ENCODE measurements at regions not wholly inside any gene's neighbourhood (a gene's known extent, or its start where the extent isn't known, plus 50 kb on each side); places are given as distances from the start of the nearest gene placed in this dataset.

DNA sequence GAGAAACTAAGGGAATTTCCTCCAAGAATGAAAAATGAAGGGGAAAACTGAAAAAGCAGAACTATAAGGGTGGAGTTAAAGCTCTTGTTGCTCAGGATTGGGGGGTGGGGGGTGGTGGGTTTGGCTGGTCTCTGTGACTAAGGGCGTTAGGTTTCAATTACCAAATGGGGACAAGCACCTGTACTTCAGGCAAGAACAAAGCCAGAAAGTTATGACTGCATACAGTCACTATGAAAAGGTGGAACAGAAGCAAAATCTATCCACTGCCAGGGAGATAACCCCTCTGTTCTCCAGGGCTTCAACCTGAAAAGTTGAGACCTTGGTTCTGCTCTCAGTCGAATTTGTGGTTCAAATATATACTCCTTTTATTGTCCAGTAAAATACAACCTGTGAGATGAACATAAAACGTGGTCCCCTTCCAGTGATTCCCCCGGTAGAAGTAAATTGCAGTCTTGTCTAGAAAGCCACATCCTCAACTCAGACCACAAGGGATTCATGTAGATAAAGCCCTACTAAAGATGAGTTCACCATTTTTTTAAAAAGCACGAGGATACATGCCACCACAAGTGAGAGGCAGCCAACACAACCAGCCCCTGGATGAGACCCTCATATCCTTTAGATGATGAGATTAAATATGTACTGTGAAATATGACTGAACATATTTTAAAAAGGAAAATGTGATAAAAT lies 257.1 kb upstream of the RPS6KA3 start (continued):
- TF ChIP-seq, protein P1, sequence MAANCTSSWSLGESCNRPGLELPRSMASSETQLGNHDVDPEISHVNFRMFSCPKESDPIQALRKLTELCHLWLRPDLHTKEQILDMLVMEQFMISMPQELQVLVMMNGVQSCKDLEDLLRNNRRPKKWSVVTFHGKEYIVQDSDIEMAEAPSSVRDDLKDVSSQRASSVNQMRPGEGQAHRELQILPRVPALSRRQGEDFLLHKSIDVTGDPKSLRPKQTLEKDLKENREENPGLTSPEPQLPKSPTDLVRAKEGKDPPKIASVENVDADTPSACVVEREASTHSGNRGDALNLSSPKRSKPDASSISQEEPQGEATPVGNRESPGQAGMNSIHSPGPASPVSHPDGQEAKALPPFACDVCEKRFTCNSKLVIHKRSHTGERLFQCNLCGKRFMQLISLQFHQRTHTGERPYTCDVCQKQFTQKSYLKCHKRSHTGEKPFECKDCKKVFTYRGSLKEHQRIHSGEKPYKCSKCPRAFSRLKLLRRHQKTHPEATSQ (tag by site-specific recombination; IDR thresholded peaks at IDR 0.05), result no peak
- no peak for TF ChIP-seq ZNF555 (tag by site-specific recombination; conservative IDR thresholded peaks at IDR 0.05)
- TF ChIP-seq, protein P2, sequence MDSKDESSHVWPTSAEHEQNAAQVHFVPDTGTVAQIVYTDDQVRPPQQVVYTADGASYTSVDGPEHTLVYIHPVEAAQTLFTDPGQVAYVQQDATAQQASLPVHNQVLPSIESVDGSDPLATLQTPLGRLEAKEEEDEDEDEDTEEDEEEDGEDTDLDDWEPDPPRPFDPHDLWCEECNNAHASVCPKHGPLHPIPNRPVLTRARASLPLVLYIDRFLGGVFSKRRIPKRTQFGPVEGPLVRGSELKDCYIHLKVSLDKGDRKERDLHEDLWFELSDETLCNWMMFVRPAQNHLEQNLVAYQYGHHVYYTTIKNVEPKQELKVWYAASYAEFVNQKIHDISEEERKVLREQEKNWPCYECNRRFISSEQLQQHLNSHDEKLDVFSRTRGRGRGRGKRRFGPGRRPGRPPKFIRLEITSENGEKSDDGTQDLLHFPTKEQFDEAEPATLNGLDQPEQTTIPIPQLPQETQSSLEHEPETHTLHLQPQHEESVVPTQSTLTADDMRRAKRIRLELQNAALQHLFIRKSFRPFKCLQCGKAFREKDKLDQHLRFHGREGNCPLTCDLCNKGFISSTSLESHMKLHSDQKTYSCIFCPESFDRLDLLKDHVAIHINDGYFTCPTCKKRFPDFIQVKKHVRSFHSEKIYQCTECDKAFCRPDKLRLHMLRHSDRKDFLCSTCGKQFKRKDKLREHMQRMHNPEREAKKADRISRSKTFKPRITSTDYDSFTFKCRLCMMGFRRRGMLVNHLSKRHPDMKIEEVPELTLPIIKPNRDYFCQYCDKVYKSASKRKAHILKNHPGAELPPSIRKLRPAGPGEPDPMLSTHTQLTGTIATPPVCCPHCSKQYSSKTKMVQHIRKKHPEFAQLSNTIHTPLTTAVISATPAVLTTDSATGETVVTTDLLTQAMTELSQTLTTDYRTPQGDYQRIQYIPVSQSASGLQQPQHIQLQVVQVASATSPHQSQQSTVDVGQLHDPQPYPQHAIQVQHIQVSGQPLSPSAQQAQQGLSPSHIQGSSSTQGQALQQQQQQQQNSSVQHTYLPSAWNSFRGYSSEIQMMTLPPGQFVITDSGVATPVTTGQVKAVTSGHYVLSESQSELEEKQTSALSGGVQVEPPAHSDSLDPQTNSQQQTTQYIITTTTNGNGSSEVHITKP (tag by site-specific recombination; IDR thresholded peaks at IDR 0.05), result no peak
- TF ChIP-seq ZNF184 (tag by site-specific recombination; IDR thresholded peaks at IDR 0.05), result no peak
- no peak for TF ChIP-seq ZNF621 (tag by site-specific recombination; IDR thresholded peaks at IDR 0.05)
- TF ChIP-seq, protein P3, sequence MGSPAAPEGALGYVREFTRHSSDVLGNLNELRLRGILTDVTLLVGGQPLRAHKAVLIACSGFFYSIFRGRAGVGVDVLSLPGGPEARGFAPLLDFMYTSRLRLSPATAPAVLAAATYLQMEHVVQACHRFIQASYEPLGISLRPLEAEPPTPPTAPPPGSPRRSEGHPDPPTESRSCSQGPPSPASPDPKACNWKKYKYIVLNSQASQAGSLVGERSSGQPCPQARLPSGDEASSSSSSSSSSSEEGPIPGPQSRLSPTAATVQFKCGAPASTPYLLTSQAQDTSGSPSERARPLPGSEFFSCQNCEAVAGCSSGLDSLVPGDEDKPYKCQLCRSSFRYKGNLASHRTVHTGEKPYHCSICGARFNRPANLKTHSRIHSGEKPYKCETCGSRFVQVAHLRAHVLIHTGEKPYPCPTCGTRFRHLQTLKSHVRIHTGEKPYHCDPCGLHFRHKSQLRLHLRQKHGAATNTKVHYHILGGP (tag by site-specific recombination; IDR thresholded peaks at IDR 0.05), result no peak
- no peak for TF ChIP-seq ZNF16 (tag by site-specific recombination; IDR thresholded peaks at IDR 0.05; ENCODE audit: low read depth)
- no peak for TF ChIP-seq ZXDB (tag by site-specific recombination; IDR thresholded peaks at IDR 0.05)
- TF ChIP-seq MEIS1 (CRISPR knock-in tag; IDR thresholded peaks at IDR 0.05; ENCODE audit: borderline replicate concordance), result no peak
- no peak for TF ChIP-seq ZSCAN16 (tag by site-specific recombination; IDR thresholded peaks at IDR 0.05)

DNA sequence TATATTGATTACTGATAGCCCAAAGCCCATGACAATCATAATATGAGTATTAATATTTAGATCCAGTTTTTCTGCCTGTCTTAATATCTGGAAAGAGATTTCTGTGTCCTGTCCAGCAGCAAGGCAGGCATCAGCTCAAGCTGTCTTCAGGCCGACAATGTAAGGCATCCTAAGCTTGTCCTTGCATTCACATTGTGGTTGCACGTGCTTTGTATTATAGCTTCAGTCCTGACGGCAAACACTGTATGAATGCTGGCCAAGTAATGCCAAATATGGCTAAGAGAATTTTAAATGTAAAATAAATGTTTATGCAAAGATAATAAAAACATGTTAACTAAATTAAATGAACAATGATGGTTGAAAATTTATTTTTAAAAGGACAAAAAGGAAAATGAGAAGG lies 255.7 kb upstream of the RPS6KA3 start:
- ChIA-PET CTCF (interaction anchor here (0.6 to 1.8 kb wide), 2 partner anchors 10 to 1120 kb away, joined by 3 to 6 read pairs; no protein-coding TSS in a partner anchor), POLR2A (no interaction called here)
- Histone ChIP-seq H3K9me3 (ENCODE audit: control insufficient read depth, insufficient read depth, low read depth, low read length) (no peaks in the 10 kb centered on the region), H3K36me3 (ENCODE audit: control insufficient read depth in 2 of 2, insufficient read depth in 1 of 2, low read length in 2 of 2) (no peaks in the 10 kb centered on the region), H3K27ac (ENCODE audit: extremely low read depth, low read depth, low read length) (no peak overlapping the region), H3K4me1 (ENCODE audit: control insufficient read depth, insufficient read depth, low read length) (no peaks in the 10 kb centered on the region), H3K4me3 (ENCODE audit: low read depth, low read length) (no peak overlapping the region)
- TF ChIP-seq WT1 (tag by site-specific recombination; IDR thresholded peaks at IDR 0.05) (no peak), ZNF610 (tag by site-specific recombination; IDR thresholded peaks at IDR 0.05; ENCODE audit: borderline replicate concordance) (no peak), ZNF350 (tag by site-specific recombination; IDR thresholded peaks at IDR 0.05) (no peak), ZNF768 (tag by site-specific recombination; IDR thresholded peaks at IDR 0.05) (no peak), KLF16 (tag by site-specific recombination; IDR thresholded peaks at IDR 0.05) (no peak), ZNF48 (tag by site-specific recombination; IDR thresholded peaks at IDR 0.05) (no peak), MEIS1 (CRISPR knock-in tag; IDR thresholded peaks at IDR 0.05; ENCODE audit: borderline replicate concordance) (no peak), GLIS1 (tag by site-specific recombination; IDR thresholded peaks at IDR 0.05) (no peak), BCL11B (tag by site-specific recombination; IDR thresholded peaks at IDR 0.05; ENCODE audit: low read depth) (no peak), ZNF621 (tag by site-specific recombination; IDR thresholded peaks at IDR 0.05) (no peak), ZNF223 (tag by site-specific recombination; IDR thresholded peaks at IDR 0.05) (no peak)
- TF ChIP-seq, protein P4, sequence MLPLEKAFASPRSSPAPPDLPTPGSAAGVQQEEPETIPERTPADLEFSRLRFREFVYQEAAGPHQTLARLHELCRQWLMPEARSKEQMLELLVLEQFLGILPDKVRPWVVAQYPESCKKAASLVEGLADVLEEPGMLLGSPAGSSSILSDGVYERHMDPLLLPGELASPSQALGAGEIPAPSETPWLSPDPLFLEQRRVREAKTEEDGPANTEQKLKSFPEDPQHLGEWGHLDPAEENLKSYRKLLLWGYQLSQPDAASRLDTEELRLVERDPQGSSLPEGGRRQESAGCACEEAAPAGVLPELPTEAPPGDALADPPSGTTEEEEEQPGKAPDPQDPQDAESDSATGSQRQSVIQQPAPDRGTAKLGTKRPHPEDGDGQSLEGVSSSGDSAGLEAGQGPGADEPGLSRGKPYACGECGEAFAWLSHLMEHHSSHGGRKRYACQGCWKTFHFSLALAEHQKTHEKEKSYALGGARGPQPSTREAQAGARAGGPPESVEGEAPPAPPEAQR (tag by site-specific recombination; IDR thresholded peaks at IDR 0.05), result no peak
- TF ChIP-seq, protein P5, sequence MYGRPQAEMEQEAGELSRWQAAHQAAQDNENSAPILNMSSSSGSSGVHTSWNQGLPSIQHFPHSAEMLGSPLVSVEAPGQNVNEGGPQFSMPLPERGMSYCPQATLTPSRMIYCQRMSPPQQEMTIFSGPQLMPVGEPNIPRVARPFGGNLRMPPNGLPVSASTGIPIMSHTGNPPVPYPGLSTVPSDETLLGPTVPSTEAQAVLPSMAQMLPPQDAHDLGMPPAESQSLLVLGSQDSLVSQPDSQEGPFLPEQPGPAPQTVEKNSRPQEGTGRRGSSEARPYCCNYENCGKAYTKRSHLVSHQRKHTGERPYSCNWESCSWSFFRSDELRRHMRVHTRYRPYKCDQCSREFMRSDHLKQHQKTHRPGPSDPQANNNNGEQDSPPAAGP (tag by site-specific recombination; IDR thresholded peaks at IDR 0.05), result no peak
- TF ChIP-seq, protein P6, sequence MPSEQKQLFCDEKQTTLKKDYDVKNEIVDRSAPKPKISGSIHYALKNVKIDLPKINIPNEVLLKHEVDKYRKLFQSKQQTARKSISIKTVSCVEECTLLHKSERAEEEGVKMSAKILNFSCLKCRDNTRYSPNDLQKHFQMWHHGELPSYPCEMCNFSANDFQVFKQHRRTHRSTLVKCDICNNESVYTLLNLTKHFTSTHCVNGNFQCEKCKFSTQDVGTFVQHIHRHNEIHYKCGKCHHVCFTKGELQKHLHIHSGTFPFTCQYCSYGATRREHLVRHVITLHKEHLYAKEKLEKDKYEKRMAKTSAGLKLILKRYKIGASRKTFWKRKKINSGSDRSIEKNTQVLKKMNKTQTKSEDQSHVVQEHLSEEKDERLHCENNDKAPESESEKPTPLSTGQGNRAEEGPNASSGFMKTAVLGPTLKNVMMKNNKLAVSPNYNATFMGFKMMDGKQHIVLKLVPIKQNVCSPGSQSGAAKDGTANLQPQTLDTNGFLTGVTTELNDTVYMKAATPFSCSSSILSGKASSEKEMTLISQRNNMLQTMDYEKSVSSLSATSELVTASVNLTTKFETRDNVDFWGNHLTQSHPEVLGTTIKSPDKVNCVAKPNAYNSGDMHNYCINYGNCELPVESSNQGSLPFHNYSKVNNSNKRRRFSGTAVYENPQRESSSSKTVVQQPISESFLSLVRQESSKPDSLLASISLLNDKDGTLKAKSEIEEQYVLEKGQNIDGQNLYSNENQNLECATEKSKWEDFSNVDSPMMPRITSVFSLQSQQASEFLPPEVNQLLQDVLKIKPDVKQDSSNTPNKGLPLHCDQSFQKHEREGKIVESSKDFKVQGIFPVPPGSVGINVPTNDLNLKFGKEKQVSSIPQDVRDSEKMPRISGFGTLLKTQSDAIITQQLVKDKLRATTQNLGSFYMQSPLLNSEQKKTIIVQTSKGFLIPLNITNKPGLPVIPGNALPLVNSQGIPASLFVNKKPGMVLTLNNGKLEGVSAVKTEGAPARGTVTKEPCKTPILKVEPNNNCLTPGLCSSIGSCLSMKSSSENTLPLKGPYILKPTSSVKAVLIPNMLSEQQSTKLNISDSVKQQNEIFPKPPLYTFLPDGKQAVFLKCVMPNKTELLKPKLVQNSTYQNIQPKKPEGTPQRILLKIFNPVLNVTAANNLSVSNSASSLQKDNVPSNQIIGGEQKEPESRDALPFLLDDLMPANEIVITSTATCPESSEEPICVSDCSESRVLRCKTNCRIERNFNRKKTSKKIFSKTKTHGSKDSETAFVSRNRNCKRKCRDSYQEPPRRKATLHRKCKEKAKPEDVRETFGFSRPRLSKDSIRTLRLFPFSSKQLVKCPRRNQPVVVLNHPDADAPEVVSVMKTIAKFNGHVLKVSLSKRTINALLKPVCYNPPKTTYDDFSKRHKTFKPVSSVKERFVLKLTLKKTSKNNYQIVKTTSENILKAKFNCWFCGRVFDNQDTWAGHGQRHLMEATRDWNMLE (tag by site-specific recombination; conservative IDR thresholded peaks at IDR 0.05; ENCODE audit: low read depth), result no peak
